Colonic mucosa (tissue), 4 donors: ENCODE measurements at regions not wholly inside any gene's neighbourhood (a gene's known extent, or its start where the extent isn't known, plus 50 kb on each side); places are given as distances from the start of the nearest gene placed in this dataset.

Experiments used
- DNase-seq: peaks from one replicate; pipeline ENCODE4 v3.0.0-alpha.2; 2020
- H3K27ac ChIP-seq: fragments of 200-600 bp; one replicate; pipeline ENCODE4 v1.8.0; 2021
- H3K27me3 ChIP-seq: fragments of 200-600 bp; one replicate; pipeline ENCODE4 v1.8.0; 2021
- H3K36me3 ChIP-seq: fragments of 200-600 bp; one replicate; pipeline ENCODE4 v1.8.0; 2021
- H3K4me1 ChIP-seq: fragments of 200-600 bp; one replicate; pipeline ENCODE4 v1.8.0; 2021; ENCODE audit warnings: mild to moderate bottlenecking
- H3K4me3 ChIP-seq: fragments of 200-600 bp; one replicate; pipeline ENCODE4 v1.8.0; 2021
- H3K9ac ChIP-seq, 2 donors: one replicate each; pipeline ENCODE4 v1.7.0; 2013; ENCODE audit warnings: control low read depth in 2 of 2, low read depth in 2 of 2, low read length in 2 of 2
- H3K9me3 ChIP-seq: fragments of 200-600 bp; one replicate; pipeline ENCODE4 v1.8.0; 2021
- CTCF ChIP-seq: fragments of 200-600 bp; IDR thresholded peaks from one replicate; pipeline ENCODE4 v1.8.0; 2022; ENCODE audit warnings: antibody characterized with exemption, mild to moderate bottlenecking
- intact Hi-C: fragments of 100-400 bp; cut with DNase I; formaldehyde crosslinking; loops from one replicate; pipeline ENCODE4 v1.14.1; 2022
- donor health status: healthy.
- donor health status: DM: no; HTN: no; CAD: no.
- donor health status: DM: no; HTN: no; CAD: no.

GRCh38 chr16:51640196-51640595 lies 489.1 kb upstream of the SALL1 start:
- H3K9me3 ChIP-seq: no peaks in the 10 kb centered on the region
- DNase-seq: no peak
- H3K4me1 ChIP-seq: no peaks in the 10 kb centered on the region
- no peak for TF ChIP-seq CTCF
- no peak overlapping the region for H3K27ac ChIP-seq
- H3K9ac ChIP-seq: no peak overlapping the region
- no peaks in the 10 kb centered on the region for H3K36me3 ChIP-seq
- H3K27me3 ChIP-seq: no peaks in the 10 kb centered on the region
- no peak overlapping the region for H3K4me3 ChIP-seq
- intact Hi-C loops: no loop called here

- H3K9ac ChIP-seq: no peak overlapping the region
- H3K36me3 ChIP-seq: no peaks in the 10 kb centered on the region
- no peaks in the 10 kb centered on the region for H3K9me3 ChIP-seq
- TF ChIP-seq CTCF: no peak
- DNase-seq: no peak
- H3K27ac ChIP-seq: no peak overlapping the region
- no peaks in the 10 kb centered on the region for H3K27me3 ChIP-seq
- H3K4me3 ChIP-seq: no peak overlapping the region
- intact Hi-C loops: no loop called here
- no peaks in the 10 kb centered on the region for H3K4me1 ChIP-seq
These were observed 487.5 kb upstream of the SALL1 start for GRCh38 chr16:51638339-51639135.

GRCh38 chr16:51637770-51638094 lies 486.7 kb upstream of the SALL1 start:
- H3K27me3 ChIP-seq: no peaks in the 10 kb centered on the region
- H3K4me3 ChIP-seq: no peak overlapping the region
- H3K27ac ChIP-seq: no peak overlapping the region
- TF ChIP-seq CTCF: no peak
- no peaks in the 10 kb centered on the region for H3K36me3 ChIP-seq
- H3K9ac ChIP-seq: no peak overlapping the region
- H3K4me1 ChIP-seq: no peaks in the 10 kb centered on the region
- intact Hi-C loops: no loop called here
- DNase-seq: no peak
- no peaks in the 10 kb centered on the region for H3K9me3 ChIP-seq

- Histone ChIP-seq H3K36me3 (no peaks in the 10 kb centered on the region), H3K4me3 (no peak overlapping the region), H3K9me3 (no peaks in the 10 kb centered on the region), H3K27me3 (no peaks in the 10 kb centered on the region), H3K27ac (no peak overlapping the region), H3K9ac (no peak overlapping the region), H3K4me1 (no peaks in the 10 kb centered on the region)
- TF ChIP-seq CTCF: no peak
- no peak for DNase-seq
- intact Hi-C loops: no loop called here
These were observed 486.1 kb upstream of the SALL1 start for GRCh38 chr16:51636920-51637769.

- intact Hi-C loops: no loop called here
- H3K4me1 ChIP-seq: no peaks in the 10 kb centered on the region
These were observed 484.1 kb upstream of the SALL1 start for GRCh38 chr16:51635181-51635580.

More at GRCh38 chr16:51635181-51635580, 484.1 kb upstream of the SALL1 start:
- H3K27me3 ChIP-seq: no peaks in the 10 kb centered on the region
- no peak for DNase-seq
- H3K4me3 ChIP-seq: no peak overlapping the region
- H3K36me3 ChIP-seq: no peaks in the 10 kb centered on the region
- TF ChIP-seq CTCF: no peak
- H3K9ac ChIP-seq: no peak overlapping the region
- H3K27ac ChIP-seq: no peak overlapping the region
- no peaks in the 10 kb centered on the region for H3K9me3 ChIP-seq
